ES-I3 (cell line): ENCODE measurements at regions not wholly inside any gene's neighbourhood (a gene's known extent, or its start where the extent isn't known, plus 50 kb on each side); places are given as distances from the start of the nearest gene placed in this dataset.

Experiments used
- H3K36me3 ChIP-seq: 2 replicates; pipeline ENCODE4 v1.6.1; 2013; ENCODE audit warnings: mild to moderate bottlenecking, low read length, control low read depth, moderate library complexity; ENCODE audit not compliant: insufficient read depth
- H3K4me1 ChIP-seq: 2 replicates; pipeline ENCODE4 v1.6.1; 2013; ENCODE audit warnings: mild to moderate bottlenecking, control low read depth, low read length; ENCODE audit not compliant: insufficient read depth
- H3K9ac ChIP-seq: 2 replicates; pipeline ENCODE4 v1.6.1; 2013; ENCODE audit warnings: low read depth, mild to moderate bottlenecking, low read length, moderate library complexity
- H3K9me3 ChIP-seq: 2 replicates; pipeline ENCODE4 v1.6.1; 2013; ENCODE audit warnings: mild to moderate bottlenecking, low read length, moderate library complexity; ENCODE audit not compliant: control insufficient read depth, insufficient read depth

DNA sequence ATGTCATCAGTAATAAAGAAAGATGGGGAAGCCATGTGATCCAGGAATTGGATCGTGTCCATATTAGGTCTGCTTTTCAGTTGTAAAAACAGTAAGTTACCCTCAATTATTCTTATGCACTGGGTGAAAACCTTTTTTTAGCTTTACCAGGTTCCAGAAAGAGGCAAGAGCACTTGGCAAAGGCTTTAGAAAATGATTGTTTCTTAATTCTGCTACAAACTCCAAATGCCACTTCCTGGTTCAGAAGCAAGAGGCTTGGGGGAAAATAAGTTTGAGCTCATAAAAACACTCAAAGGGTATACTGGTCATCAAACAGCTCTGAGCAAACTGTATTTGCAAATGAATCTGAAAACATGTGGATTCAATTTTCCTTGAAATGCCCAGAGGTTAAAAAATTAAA is 615.6 kb downstream of the EBF1 start:
- Histone ChIP-seq H3K4me1 (peaks cover 9% of the 10 kb centered on the region; the same call in 1 of the 2 replicates), H3K9me3 (no peaks in the 10 kb centered on the region), H3K36me3 (no peaks in the 10 kb centered on the region), H3K9ac (no peak overlapping the region)

DNA sequence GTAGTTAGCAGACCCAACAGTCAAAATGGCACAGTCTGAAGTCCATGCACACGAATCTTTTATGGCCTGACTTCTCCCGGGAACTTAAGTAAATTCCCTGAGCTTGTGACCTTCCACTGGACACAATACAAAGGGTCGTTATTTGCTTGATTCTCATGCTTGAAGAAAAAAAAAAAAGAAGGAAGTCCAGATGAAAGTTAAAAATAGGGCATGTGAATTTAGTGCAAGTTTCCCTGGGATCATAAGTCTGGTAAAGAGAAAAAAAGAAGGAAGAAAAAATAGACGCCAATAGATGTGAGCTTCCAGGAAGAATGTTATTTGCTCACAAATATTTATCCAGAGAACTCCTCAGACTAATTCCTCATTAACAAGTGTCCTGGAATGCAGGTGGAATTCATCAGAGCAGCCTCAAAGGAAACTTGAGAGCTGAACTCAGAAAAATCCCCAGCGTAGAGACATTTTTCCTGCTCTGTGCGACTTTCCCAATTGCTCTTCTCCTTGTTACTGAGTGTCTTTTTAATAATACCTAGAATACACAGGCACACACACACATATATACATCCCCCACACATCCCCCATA is 616.3 kb downstream of the EBF1 start:
- Histone ChIP-seq H3K9me3 (no peaks in the 10 kb centered on the region), H3K4me1 (peaks cover 9% of the 10 kb centered on the region; the same call in 1 of the 2 replicates), H3K36me3 (no peaks in the 10 kb centered on the region), H3K9ac (no peak overlapping the region)

DNA sequence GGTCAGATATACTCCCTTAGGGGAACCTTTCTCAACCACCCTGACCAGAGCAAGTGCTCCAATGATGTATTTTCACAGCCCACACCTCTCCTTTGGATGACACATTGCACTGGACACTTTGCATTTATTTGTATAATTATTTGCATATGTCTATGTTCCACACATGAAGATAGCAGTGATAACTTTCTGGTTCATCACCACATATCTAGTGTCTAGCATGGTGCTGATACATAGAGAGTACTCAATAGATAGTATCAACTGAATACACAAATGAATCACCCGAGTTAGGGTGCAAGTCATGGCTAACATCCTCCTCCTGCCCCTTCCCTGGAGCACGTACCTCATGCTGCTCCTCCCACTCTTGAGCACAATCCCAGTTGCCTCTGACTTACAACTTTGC is 617.6 kb downstream of the EBF1 start:
- no peaks in the 10 kb centered on the region for H3K9me3 ChIP-seq
- no peaks in the 10 kb centered on the region for H3K36me3 ChIP-seq
- no peak overlapping the region for H3K9ac ChIP-seq
- peaks cover 9% of the 10 kb centered on the region; the same call in 1 of the 2 replicates for H3K4me1 ChIP-seq

DNA sequence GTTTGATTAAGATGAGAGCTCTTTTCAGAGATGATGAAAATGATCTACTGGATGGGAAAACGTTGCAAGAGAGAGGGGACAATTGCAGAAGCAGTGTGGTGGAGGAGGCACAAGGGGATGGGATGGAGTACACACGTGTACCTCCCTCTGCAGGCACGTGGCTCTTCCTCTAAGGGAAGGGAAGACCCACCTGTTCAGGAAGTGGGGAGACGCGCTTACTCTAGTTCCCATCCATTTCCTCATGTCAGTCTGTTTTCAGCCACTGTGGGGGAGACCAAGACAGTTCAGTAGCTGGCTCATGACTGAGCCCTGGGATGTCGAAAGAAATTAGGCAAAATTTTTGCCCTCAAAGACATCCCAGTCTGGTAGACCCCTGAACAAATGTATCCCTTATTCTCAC is 619.2 kb upstream of the CLINT1 start:
- H3K36me3 ChIP-seq = no peaks in the 10 kb centered on the region
- H3K9me3 ChIP-seq = no peaks in the 10 kb centered on the region
- H3K9ac ChIP-seq = no peak overlapping the region
- H3K4me1 ChIP-seq = no peaks in the 10 kb centered on the region

- H3K9me3 ChIP-seq = no peaks in the 10 kb centered on the region
- no peaks in the 10 kb centered on the region for H3K36me3 ChIP-seq
- H3K4me1 ChIP-seq = no peaks in the 10 kb centered on the region
- no peak overlapping the region for H3K9ac ChIP-seq
Measured at GRCh38 chr5:158477214-158477613, 618.3 kb upstream of the CLINT1 start.

DNA sequence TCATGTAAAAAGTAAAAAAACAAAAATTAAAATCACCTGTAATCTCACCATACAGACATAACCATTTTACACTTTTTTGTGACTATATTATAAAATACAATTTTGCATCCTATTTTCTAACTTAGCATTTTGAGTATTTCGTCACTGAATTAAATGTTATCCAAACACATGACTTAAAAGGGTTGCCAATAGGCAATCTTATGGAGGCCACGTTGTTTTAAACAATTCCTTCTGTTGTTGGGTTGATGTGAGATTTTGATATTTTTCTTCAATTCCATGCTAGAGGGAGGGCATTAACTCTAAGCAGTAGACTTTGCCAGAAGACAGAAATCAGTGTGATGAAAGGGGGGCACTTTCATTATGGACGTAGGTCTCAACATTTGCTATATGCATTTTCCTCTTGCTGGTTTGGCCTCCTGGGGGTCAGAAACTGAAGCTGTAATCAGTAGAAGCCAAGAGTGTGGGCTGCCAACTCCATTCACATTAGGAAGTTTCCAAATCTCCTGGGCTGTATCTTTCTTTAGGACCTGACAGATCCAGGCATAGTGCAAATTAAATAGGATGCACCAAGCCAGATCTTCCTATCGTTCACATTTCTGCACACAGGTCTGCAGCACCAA is 614.2 kb upstream of the CLINT1 start:
- H3K9ac ChIP-seq = no peak overlapping the region

GRCh38 chr5:158471535-158471924 is 612.6 kb upstream of the CLINT1 start:
- Histone ChIP-seq H3K4me1 (no peaks in the 10 kb centered on the region), H3K36me3 (no peaks in the 10 kb centered on the region), H3K9ac (no peak overlapping the region), H3K9me3 (no peaks in the 10 kb centered on the region)

More for the DNA sequence above, 614.2 kb upstream of the CLINT1 start:
- H3K4me1 ChIP-seq = no peaks in the 10 kb centered on the region
- no peaks in the 10 kb centered on the region for H3K36me3 ChIP-seq
- H3K9me3 ChIP-seq = no peaks in the 10 kb centered on the region

- H3K4me1 ChIP-seq = no peaks in the 10 kb centered on the region
- H3K9me3 ChIP-seq = no peaks in the 10 kb centered on the region
- H3K36me3 ChIP-seq = no peaks in the 10 kb centered on the region
- H3K9ac ChIP-seq = no peak overlapping the region
Measured at GRCh38 chr5:158470764-158471534, 612.0 kb upstream of the CLINT1 start.

GRCh38 chr5:158468444-158468843 is 609.5 kb upstream of the CLINT1 start:
- Histone ChIP-seq H3K4me1 (no peaks in the 10 kb centered on the region), H3K9me3 (no peaks in the 10 kb centered on the region), H3K36me3 (no peaks in the 10 kb centered on the region), H3K9ac (no peak overlapping the region)

GRCh38 chr5:158466191-158466590 is 607.2 kb upstream of the CLINT1 start:
- Histone ChIP-seq H3K4me1 (no peaks in the 10 kb centered on the region), H3K9ac (no peak overlapping the region), H3K9me3 (no peaks in the 10 kb centered on the region), H3K36me3 (no peaks in the 10 kb centered on the region)

- Histone ChIP-seq H3K4me1 (no peaks in the 10 kb centered on the region), H3K9ac (no peak overlapping the region), H3K9me3 (no peaks in the 10 kb centered on the region), H3K36me3 (no peaks in the 10 kb centered on the region)
Measured at GRCh38 chr5:158465086-158465972, 606.4 kb upstream of the CLINT1 start.

DNA sequence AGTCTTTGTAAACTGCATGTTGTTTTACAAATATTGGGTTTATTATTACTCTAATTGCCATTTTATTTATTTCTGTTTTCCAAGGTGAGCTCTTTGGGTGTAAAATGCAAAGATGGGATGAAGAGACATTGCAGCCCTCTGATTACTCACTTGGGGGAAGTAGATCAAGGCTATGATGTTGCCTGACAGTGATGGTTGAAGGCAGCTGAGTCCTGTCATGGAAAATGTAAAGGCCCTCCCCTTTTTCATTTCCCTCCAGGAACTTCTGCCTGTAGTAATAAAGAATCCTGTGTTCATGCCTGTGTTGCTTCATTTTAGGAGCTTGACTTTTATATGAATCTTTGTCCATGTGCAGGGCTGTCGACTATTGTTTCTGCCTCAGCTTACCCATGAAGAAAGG is 605.4 kb upstream of the CLINT1 start:
- Histone ChIP-seq H3K4me1 (no peaks in the 10 kb centered on the region), H3K36me3 (no peaks in the 10 kb centered on the region), H3K9me3 (no peaks in the 10 kb centered on the region), H3K9ac (no peak overlapping the region)

DNA sequence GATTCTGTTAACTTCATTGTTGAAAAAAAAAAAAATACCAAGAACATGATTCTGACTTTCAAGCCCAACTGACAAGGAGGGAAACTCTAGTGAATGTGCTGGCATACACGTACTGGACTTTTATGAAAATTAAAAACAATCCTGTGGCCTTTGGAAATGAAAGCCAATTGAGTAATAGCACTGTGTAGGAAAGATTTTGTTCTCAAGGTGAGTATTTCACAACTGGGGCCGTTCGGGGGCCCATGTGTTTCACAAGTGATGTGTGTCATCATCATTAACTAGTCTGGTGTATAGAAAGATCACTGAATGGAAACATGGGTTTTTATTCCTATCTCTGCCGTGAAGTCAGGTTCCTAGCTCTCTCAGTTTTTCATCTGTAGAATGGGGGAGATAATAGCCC is 605.0 kb upstream of the CLINT1 start:
- no peak overlapping the region for H3K9ac ChIP-seq

DNA sequence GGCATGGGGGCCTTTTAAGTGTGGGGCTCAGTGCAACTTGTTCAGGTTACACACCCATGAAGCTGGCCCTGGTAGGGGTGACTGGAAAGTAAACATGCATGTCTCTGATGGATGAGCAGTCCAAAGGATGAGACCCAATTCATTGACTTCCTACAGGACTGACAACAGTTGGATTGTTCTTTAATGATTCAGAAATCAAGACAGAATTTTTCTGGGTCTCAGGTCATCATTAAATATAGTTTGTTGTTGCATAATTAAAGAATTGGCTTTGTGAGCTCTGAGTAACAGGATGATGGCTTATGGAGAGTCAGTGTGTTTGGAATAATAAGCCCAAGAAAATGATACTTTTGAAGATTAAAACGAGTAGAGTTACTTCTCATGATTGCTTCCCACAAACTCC is 604.2 kb upstream of the CLINT1 start:
- Histone ChIP-seq H3K9ac (no peak overlapping the region), H3K4me1 (no peaks in the 10 kb centered on the region), H3K36me3 (no peaks in the 10 kb centered on the region), H3K9me3 (no peaks in the 10 kb centered on the region)

More for the DNA sequence above, 605.0 kb upstream of the CLINT1 start:
- Histone ChIP-seq H3K36me3 (no peaks in the 10 kb centered on the region), H3K4me1 (no peaks in the 10 kb centered on the region), H3K9me3 (no peaks in the 10 kb centered on the region)
